ENCODE measurements at regions not wholly inside any gene's neighbourhood (a gene's known extent, or its start where the extent isn't known, plus 50 kb on each side); places are given as distances from the start of the nearest gene placed in this dataset.

GRCh38 chr5:14090755-14091154 is 52.4 kb upstream of the TRIO start:
- no peak for DNase-seq (ENCODE audit: low read depth)

- DNase-seq (ENCODE audit: low read depth), result no peak
Observed at GRCh38 chr5:14090290-14090689, 52.9 kb upstream of the TRIO start.

GRCh38 chr5:14089198-14089597 is 53.9 kb upstream of the TRIO start:
- DNase-seq (ENCODE audit: low read depth), result no peak

DNA sequence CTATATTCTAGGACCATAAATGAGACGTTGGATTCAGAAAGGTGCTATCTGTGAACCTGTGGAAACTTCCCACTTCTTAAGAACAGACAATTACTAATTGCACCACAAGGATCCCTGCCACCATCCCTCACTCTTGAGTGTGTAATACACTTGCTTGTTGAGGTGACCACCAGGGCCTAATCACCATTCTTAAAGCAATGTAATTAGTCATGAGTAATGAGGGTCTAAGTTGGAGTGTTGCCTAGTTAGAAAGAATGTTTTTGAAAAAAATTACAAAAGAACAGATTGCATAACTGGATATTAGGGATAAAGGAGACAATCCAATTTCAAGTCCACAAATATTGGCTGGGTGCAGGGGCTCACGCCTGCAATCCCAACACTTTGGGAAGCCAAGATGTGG is 56.9 kb upstream of the TRIO start:
- DNase-seq (ENCODE audit: low read depth), result no peak

GRCh38 chr5:14082973-14083372 is 60.2 kb upstream of the TRIO start:
- no peak for DNase-seq (ENCODE audit: low read depth)

DNA sequence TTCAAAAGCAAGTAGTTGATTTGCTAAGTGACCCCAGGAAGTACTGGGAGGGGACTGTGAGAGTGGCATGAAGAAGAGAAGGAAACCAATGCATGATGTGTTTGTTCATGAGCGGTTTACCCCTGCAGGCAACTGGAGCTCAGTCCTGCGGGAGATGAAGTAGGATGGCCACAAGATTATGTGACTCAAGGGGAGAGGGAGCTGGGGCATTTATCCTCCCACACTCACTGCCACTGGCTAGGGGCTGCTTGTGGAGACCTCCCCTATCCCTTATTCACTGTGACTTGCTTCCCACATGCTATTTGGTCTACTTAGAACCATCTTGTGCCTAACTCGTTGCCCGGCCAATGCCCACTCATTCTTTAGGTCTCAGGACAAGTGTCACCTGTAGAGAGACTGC is 60.6 kb upstream of the TRIO start:
- no peak for DNase-seq (ENCODE audit: low read depth)

DNA sequence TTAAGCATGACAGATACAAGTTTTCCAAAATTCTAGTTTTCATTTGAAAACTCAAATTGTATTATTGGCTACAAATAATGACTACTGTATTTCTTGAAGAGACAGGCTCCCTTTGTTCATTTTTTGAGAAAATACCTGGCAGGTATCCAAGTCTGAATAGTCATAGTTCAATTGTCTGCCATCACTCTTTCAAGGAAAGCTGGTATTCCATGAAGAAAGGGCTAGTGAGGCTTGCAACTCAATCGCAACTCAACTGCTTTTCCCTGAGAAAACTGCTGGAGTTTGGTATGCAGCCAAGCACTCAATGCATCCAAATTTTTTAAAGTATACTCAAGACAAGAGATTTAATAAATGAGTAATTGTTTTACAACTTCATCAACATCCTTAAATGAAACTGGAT is 61.4 kb upstream of the TRIO start:
- no peak for DNase-seq (ENCODE audit: low read depth)

- DNase-seq (ENCODE audit: low read depth), result no peak
Observed at GRCh38 chr5:14078716-14079115, 64.4 kb upstream of the TRIO start.

- no peak for DNase-seq (ENCODE audit: low read depth)
Observed at GRCh38 chr5:14077501-14077900, 65.6 kb upstream of the TRIO start.

DNA sequence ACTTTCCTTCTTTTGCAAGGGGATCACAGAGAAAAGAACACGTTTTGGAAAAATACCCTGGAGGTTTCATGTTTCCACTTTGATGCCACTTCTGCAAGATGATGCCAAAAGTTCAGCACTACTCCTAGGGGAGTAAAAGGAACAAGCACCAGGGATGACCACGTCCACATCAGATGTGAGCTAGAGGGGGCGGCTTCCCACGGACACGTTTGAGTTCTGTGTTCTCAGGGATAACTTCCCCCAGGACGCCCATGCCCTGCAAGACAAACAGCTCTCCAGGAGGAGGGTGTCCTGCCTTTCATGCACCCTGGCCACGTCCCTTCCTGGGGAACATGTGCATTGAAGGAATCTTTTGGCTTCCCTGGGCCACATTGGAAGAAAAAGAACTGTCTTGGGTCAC is 66.6 kb upstream of the TRIO start:
- no peak for DNase-seq (ENCODE audit: low read depth)

DNA sequence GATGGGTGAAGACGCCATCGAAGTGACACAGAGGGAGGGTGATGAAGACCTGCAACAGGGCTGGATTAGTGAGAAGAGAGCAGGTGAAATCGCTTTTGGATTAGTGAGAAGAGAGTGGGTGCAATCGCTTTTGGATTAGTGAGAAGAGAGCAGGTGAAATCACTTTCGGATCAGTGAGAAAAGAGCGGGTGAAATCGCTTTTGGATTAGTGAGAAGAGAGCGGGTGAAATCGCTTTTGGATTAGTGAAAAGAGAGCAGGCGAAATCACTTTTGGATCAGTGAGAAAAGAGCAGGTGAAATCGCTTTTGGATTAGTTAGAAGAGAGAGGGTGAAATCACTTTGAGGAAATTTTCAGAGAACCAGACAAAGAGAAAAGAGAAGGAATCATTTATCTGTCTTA is 67.2 kb upstream of the TRIO start:
- DNase-seq (ENCODE audit: low read depth), result no peak

DNA sequence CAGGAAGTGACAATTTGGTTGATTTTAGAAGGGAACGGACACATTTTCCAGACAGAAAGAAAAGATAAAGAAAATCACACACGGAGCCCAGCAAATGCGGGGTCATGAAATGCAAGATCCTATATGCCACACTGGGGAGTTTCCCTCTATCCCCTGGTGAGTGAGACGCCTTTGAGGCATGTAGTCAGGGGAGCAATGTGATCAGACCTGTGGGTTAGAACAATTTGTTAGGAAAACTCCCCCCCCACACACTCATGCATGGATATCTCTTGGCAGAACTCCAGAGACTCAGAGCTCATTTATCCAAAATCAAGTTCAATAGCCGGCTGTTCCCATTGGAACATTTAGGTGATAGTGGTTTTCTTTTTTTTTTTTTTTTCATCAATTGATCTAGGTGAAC is 71.7 kb upstream of the TRIO start:
- DNase-seq (ENCODE audit: low read depth), result no peak

DNA sequence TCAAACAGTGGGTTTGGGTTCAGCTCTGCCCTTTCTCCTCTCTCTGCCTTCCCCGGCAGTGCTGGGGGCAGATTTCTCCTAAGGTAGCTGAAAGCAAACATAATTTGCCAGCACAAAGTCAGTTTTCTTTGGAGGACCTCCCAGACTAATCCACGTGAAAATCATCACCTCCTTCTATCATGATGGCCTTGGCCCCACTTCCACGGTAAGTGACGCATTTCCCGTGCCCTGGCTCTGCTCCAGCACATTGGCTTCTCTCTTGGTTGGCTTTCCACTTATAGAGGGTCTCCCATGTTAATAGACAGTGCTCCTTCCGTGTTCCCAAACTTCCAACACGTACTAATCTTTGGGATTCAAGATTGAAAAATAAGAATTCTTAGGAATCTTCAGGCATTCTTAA is 74.1 kb upstream of the TRIO start:
- no peak for DNase-seq (ENCODE audit: low read depth)

DNA sequence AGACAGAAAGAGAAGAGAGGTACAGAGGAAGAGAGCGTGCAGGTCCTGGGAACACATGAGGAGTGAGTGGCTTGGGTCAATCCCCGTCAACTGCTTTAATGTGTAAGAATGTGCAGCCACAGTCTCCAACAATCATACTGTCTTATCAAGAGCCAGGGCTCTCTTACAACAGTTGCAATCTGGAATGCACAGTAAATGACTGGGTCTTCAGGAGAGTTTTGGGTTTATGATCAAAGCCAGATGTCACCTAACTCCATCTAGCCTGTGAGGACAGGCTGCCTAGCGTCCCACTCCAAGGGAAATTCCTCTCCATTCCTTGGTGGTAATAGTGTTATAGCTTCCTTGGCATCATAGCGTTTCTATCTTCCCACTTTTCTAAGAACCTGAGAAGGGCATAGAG is 75.0 kb upstream of the TRIO start:
- DNase-seq (ENCODE audit: low read depth), result no peak

DNA sequence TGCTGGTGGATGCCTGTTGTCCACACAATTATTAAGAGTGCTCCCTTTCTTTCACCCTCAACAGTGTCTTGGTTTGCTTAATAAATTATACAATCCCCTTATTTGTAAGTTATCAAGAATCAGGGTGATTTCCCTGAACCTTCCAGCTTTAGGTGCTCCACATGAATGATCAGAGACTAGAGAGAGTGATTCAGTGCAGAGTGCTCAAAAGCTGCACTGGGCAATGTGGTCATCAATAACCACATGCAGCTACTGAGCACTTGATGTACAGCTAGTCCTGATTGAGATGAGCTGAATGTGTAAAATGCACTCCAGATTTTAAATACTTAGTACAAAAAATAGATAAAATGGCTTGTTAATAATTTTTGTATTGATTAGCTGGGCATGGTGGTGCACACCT is 76.8 kb upstream of the TRIO start:
- DNase-seq (ENCODE audit: low read depth), result no peak

DNA sequence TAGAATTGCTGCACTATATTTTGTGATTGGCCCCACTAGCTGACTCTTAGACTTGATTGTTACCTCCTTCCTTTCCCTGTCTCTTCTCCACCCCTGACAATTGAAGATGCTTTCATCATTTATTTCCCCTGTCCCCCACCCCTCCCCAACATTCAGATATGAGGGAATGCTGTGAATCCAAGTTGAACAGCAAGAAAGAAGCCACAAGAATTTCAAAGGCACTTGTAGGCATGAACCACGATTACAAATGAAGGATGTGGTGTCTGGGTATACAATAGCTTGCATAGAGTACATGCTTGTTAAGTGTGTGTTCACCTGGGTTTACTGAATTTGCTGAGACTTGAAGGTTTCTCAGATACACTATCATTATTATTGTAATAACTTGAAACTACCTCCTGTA is 78.3 kb upstream of the TRIO start:
- DNase-seq (ENCODE audit: low read depth), result no peak

GRCh38 chr5:14063691-14064090 is 79.5 kb upstream of the TRIO start:
- DNase-seq (ENCODE audit: low read depth), result no peak

DNA sequence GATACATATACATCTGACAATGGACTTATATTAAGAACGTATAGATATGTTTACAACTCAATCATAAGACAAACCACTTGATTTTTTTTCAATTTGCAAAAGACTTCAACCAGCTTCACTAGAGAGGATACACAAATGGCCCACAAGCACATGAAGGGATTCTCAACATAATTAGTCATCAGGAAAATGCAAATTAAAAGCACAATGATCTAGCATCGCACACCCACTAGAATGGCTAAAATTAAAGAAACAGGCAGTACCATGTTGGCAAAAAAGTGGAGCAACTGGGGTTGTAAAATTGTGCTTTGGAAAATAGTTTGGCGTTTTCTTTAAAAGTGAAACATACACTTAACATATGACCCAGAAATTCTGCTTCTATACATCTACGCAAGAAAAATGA is 80.0 kb upstream of the TRIO start:
- DNase-seq (ENCODE audit: low read depth), result no peak

GRCh38 chr5:14062178-14062577 is 81.0 kb upstream of the TRIO start:
- no peak for DNase-seq (ENCODE audit: low read depth)

GRCh38 chr5:14061106-14061505 is 82.0 kb upstream of the TRIO start:
- DNase-seq (ENCODE audit: low read depth), result no peak

- no peak for DNase-seq (ENCODE audit: low read depth)
Observed at GRCh38 chr5:14060218-14060617, 82.9 kb upstream of the TRIO start.

- no peak for DNase-seq (ENCODE audit: low read depth)
Observed at GRCh38 chr5:14059810-14060209, 83.3 kb upstream of the TRIO start.

- no peak for DNase-seq (ENCODE audit: low read depth)
Observed at GRCh38 chr5:14057289-14057688, 85.9 kb upstream of the TRIO start.

GRCh38 chr5:14056039-14056438 is 87.1 kb upstream of the TRIO start:
- DNase-seq (ENCODE audit: low read depth), result no peak
